Fibroblast of lung (primary cell): ENCODE measurements at regions not wholly inside any gene's neighbourhood (a gene's known extent, or its start where the extent isn't known, plus 50 kb on each side); places are given as distances from the start of the nearest gene placed in this dataset.

Experiments
- DNase-seq, 2 donors: peaks; one replicate each; pipeline versions ENCODE4 v3.0.0 to v3.0.0-alpha.2; 2010; ENCODE audit warnings: low read depth in 2 of 2
- H2AFZ ChIP-seq: 2 replicates; pipeline ENCODE4 v1.5.1; 2012; ENCODE audit warnings: low read length, control low read depth, inconsistent platforms
- H3K27ac ChIP-seq: 2 replicates; pipeline ENCODE4 v1.5.1; 2011; ENCODE audit warnings: low read length, control low read depth; ENCODE audit not compliant: insufficient read depth
- H3K27me3 ChIP-seq: 2 replicates; pipeline ENCODE4 v1.5.1; 2011; ENCODE audit warnings: mild to moderate bottlenecking, low read length; ENCODE audit not compliant: control insufficient read depth, insufficient read depth
- H3K36me3 ChIP-seq: 2 replicates; pipeline ENCODE4 v1.5.1; 2011; ENCODE audit warnings: low read length; ENCODE audit not compliant: control insufficient read depth, insufficient read depth
- H3K4me1 ChIP-seq: 2 replicates; pipeline ENCODE4 v1.5.1; 2011; ENCODE audit warnings: low read length; ENCODE audit not compliant: control insufficient read depth, insufficient read depth; ENCODE audit errors: extremely low read depth
- H3K4me2 ChIP-seq: 2 replicates; pipeline ENCODE4 v1.5.1; 2011; ENCODE audit warnings: low read length, control low read depth; ENCODE audit not compliant: insufficient read depth; ENCODE audit errors: extremely low read depth
- H3K4me3 ChIP-seq, 4 experiments: fragments of 200-600 bp in 1 of 4; sonication (generic) in 1 of 4; replicated peaks in 1 of 4; 2 replicates each; pipeline ENCODE4 v1.5.1; 2011 to 2016; ENCODE audit warnings: low read length in 4 of 4, low read depth in 3 of 4, mild to moderate bottlenecking in 3 of 4, control low read depth in 2 of 4, inconsistent platforms in 1 of 4, mixed read lengths in 1 of 4; ENCODE audit not compliant: insufficient read depth in 1 of 4; ENCODE audit errors: control extremely low read depth in 1 of 4
- H3K79me2 ChIP-seq: 2 replicates; pipeline ENCODE4 v1.5.1; 2012; ENCODE audit warnings: mild to moderate bottlenecking, low read length, inconsistent platforms; ENCODE audit not compliant: control insufficient read depth, insufficient read depth
- H3K9ac ChIP-seq: 2 replicates; pipeline ENCODE4 v1.5.1; 2011; ENCODE audit warnings: mild to moderate bottlenecking, low read length, control low read depth; ENCODE audit not compliant: insufficient read depth
- H3K9me3 ChIP-seq: 2 replicates; pipeline ENCODE4 v1.5.1; 2012; ENCODE audit warnings: low read depth, low read length; ENCODE audit not compliant: control insufficient read depth, insufficient read depth
- H4K20me1 ChIP-seq: 2 replicates; pipeline ENCODE4 v1.5.1; 2011; ENCODE audit warnings: low read length; ENCODE audit not compliant: control insufficient read depth, insufficient read depth; ENCODE audit errors: extremely low read depth
- EZH2 ChIP-seq: IDR thresholded peaks from 2 replicates; pipeline ENCODE4 v1.5.1; 2012; ENCODE audit warnings: low read length, control low read depth, mild to moderate bottlenecking; ENCODE audit errors: missing control alignments
- TF ChIP-seq, protein P1 (sequence below), 2 donors: IDR thresholded peaks in 1 of 2; conservative IDR thresholded peaks in 1 of 2; 1 replicate in 1 of 2; 2 replicates in 1 of 2; pipeline ENCODE4 v1.5.1; 2011 to 2012; ENCODE audit warnings: low read length in 2 of 2, control low read depth in 1 of 2, inconsistent platforms in 1 of 2, low read depth in 1 of 2, mild to moderate bottlenecking in 1 of 2

- DNase-seq: peak in 1 of 2 donors; percentile 2
- TF ChIP-seq, protein P1, sequence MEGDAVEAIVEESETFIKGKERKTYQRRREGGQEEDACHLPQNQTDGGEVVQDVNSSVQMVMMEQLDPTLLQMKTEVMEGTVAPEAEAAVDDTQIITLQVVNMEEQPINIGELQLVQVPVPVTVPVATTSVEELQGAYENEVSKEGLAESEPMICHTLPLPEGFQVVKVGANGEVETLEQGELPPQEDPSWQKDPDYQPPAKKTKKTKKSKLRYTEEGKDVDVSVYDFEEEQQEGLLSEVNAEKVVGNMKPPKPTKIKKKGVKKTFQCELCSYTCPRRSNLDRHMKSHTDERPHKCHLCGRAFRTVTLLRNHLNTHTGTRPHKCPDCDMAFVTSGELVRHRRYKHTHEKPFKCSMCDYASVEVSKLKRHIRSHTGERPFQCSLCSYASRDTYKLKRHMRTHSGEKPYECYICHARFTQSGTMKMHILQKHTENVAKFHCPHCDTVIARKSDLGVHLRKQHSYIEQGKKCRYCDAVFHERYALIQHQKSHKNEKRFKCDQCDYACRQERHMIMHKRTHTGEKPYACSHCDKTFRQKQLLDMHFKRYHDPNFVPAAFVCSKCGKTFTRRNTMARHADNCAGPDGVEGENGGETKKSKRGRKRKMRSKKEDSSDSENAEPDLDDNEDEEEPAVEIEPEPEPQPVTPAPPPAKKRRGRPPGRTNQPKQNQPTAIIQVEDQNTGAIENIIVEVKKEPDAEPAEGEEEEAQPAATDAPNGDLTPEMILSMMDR (conservative IDR thresholded peaks at IDR 0.05 in 1 of 2, IDR thresholded peaks at IDR 0.05 in 1 of 2; ENCODE audit: low read depth in 1 of 2, low read length in 2 of 2): no peak
- TF ChIP-seq EZH2: no peak
- no peaks in the 10 kb centered on the region for H3K4me1 ChIP-seq
These were observed 709.0 kb downstream of the KLHL13 start for GRCh38 chrX:117407449-117408150.

GRCh38 chrX:117400839-117401238 lies 715.8 kb downstream of the KLHL13 start:
- Histone ChIP-seq H3K4me1 (no peaks in the 10 kb centered on the region), H3K4me3 (no peak overlapping the region), H3K9me3 (no peaks in the 10 kb centered on the region), H3K4me2 (no peak overlapping the region), H4K20me1 (no peaks in the 10 kb centered on the region), H2AFZ (no peak overlapping the region), H3K36me3 (no peaks in the 10 kb centered on the region), H3K79me2 (no peaks in the 10 kb centered on the region), H3K9ac (no peak overlapping the region), H3K27me3 (no peaks in the 10 kb centered on the region), H3K27ac (no peak overlapping the region)
- TF ChIP-seq, protein P1 (conservative IDR thresholded peaks at IDR 0.05 in 1 of 2, IDR thresholded peaks at IDR 0.05 in 1 of 2; ENCODE audit: low read depth in 1 of 2, low read length in 2 of 2): no peak
- no peak for TF ChIP-seq EZH2
- no peak for DNase-seq

More at GRCh38 chrX:117407449-117408150, 709.0 kb downstream of the KLHL13 start:
- H4K20me1 ChIP-seq: no peaks in the 10 kb centered on the region
- no peak overlapping the region for H3K4me2 ChIP-seq
- H3K36me3 ChIP-seq: no peaks in the 10 kb centered on the region
- no peak overlapping the region for H3K9ac ChIP-seq
- no peaks in the 10 kb centered on the region for H3K9me3 ChIP-seq
- no peaks in the 10 kb centered on the region for H3K27me3 ChIP-seq
- H3K4me3 ChIP-seq: no peak overlapping the region
- no peak overlapping the region for H3K27ac ChIP-seq
- H2AFZ ChIP-seq: no peak overlapping the region
- H3K79me2 ChIP-seq: no peaks in the 10 kb centered on the region

DNA sequence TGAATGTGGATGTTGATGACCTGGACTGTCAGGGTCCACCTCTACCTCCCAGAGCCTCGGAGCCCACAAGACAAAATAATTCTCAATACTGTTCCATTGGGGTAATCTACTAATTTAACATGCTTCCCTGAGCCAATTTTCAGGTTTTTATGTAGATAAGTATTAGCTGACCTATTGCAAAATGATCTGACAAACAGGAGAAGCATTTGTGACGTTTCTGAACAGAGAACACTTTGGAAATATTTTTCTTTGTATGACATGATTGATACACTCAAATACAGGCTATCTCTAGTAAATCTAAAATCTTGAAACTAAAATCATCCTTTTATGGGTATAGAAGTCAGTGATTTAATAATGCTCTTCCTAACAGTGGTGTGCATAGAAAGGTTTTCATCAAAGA lies 716.6 kb downstream of the KLHL13 start:
- H3K27ac ChIP-seq: no peak overlapping the region
- H3K9me3 ChIP-seq: no peaks in the 10 kb centered on the region
- no peak for TF ChIP-seq EZH2
- TF ChIP-seq, protein P1 (conservative IDR thresholded peaks at IDR 0.05 in 1 of 2, IDR thresholded peaks at IDR 0.05 in 1 of 2; ENCODE audit: low read depth in 1 of 2, low read length in 2 of 2): no peak
- no peaks in the 10 kb centered on the region for H3K36me3 ChIP-seq
- H3K4me3 ChIP-seq: no peak overlapping the region
- H3K79me2 ChIP-seq: no peaks in the 10 kb centered on the region
- no peaks in the 10 kb centered on the region for H3K4me1 ChIP-seq
- H3K27me3 ChIP-seq: no peaks in the 10 kb centered on the region
- H3K4me2 ChIP-seq: no peak overlapping the region
- DNase-seq: no peak
- H2AFZ ChIP-seq: no peak overlapping the region
- H4K20me1 ChIP-seq: no peaks in the 10 kb centered on the region
- no peak overlapping the region for H3K9ac ChIP-seq
